H9 (cell line): ENCODE measurements at regions not wholly inside any gene's neighbourhood (a gene's known extent, or its start where the extent isn't known, plus 50 kb on each side); places are given as distances from the start of the nearest gene placed in this dataset.

ENCODE experiments used
- DNase-seq: peaks from one replicate; pipeline ENCODE4 v3.0.0-alpha.2; 2017
- H2AFZ ChIP-seq: one replicate; pipeline ENCODE4 v1.6.1; 2013; ENCODE audit warnings: mild to moderate bottlenecking, low read length, control low read depth, moderate library complexity
- H2AK5ac ChIP-seq: 2 replicates; pipeline ENCODE4 v1.6.1; 2013; ENCODE audit warnings: low read length, control low read depth, mixed read lengths; ENCODE audit not compliant: insufficient read length
- H2BK120ac ChIP-seq: one replicate; pipeline ENCODE4 v1.6.1; 2013; ENCODE audit warnings: low read depth, mild to moderate bottlenecking, low read length, control low read depth, inconsistent platforms; ENCODE audit not compliant: poor library complexity, severe bottlenecking
- H2BK12ac ChIP-seq: 2 replicates; pipeline ENCODE4 v1.6.1; 2013; ENCODE audit warnings: low read length, control low read depth, mixed read lengths, low read depth; ENCODE audit not compliant: insufficient read length
- H2BK15ac ChIP-seq: 2 replicates; pipeline ENCODE4 v1.6.1; 2013; ENCODE audit warnings: low read depth, low read length, control low read depth
- H2BK20ac ChIP-seq: one replicate; pipeline ENCODE4 v1.6.1; 2013; ENCODE audit warnings: low read depth, mild to moderate bottlenecking, low read length, control low read depth, inconsistent platforms; ENCODE audit not compliant: poor library complexity, severe bottlenecking
- H2BK5ac ChIP-seq: 2 replicates; pipeline ENCODE4 v1.6.1; 2013; ENCODE audit warnings: low read length, control low read depth, mixed read lengths; ENCODE audit not compliant: insufficient read length
- H3K14ac ChIP-seq: 2 replicates; pipeline ENCODE4 v1.6.1; 2013; ENCODE audit warnings: low read length, control low read depth; ENCODE audit not compliant: insufficient read depth
- H3K18ac ChIP-seq: 2 replicates; pipeline ENCODE4 v1.6.1; 2013; ENCODE audit warnings: low read depth, mild to moderate bottlenecking, mixed read lengths, low read length, control low read depth; ENCODE audit not compliant: insufficient read length
- H3K23ac ChIP-seq: 2 replicates; pipeline ENCODE4 v1.6.1; 2013; ENCODE audit warnings: low read length, control low read depth, mixed read lengths, low read depth; ENCODE audit not compliant: insufficient read length
- H3K23me2 ChIP-seq: 2 replicates; pipeline ENCODE4 v1.6.1; 2013; ENCODE audit warnings: low read depth, mild to moderate bottlenecking, mixed read lengths, low read length, control low read depth; ENCODE audit not compliant: insufficient read length, poor library complexity, severe bottlenecking
- H3K27ac ChIP-seq: 2 replicates; pipeline ENCODE4 v1.5.1; 2013; ENCODE audit warnings: low read length, control low read depth, mixed read lengths, low read depth; ENCODE audit not compliant: insufficient read length
- H3K27me3 ChIP-seq: 2 replicates; pipeline ENCODE4 v1.6.1; 2013; ENCODE audit warnings: low read length, control low read depth, inconsistent platforms; ENCODE audit not compliant: insufficient read depth
- H3K4ac ChIP-seq: 2 replicates; pipeline ENCODE4 v1.6.1; 2013; ENCODE audit warnings: low read depth, mild to moderate bottlenecking, control low read depth, inconsistent platforms, low read length, moderate library complexity
- H3K4me1 ChIP-seq: 2 replicates; pipeline ENCODE4 v1.6.1; 2013; ENCODE audit warnings: low read length, control low read depth, inconsistent platforms; ENCODE audit not compliant: insufficient read depth
- H3K4me2 ChIP-seq: 2 replicates; pipeline ENCODE4 v1.6.1; 2013; ENCODE audit warnings: low read length, control low read depth, mixed read lengths; ENCODE audit not compliant: insufficient read length, insufficient read depth
- H3K56ac ChIP-seq: 2 replicates; pipeline ENCODE4 v1.6.1; 2013; ENCODE audit warnings: low read depth, mild to moderate bottlenecking, mixed read lengths, low read length, control low read depth; ENCODE audit not compliant: insufficient read length
- H3K79me1 ChIP-seq: 2 replicates; pipeline ENCODE4 v1.6.1; 2013; ENCODE audit warnings: low read depth, mild to moderate bottlenecking, moderate library complexity, low read length, control low read depth, inconsistent platforms; ENCODE audit not compliant: insufficient read depth, poor library complexity, severe bottlenecking
- H3K79me2 ChIP-seq: 2 replicates; pipeline ENCODE4 v1.6.1; 2013; ENCODE audit warnings: low read length, control low read depth, inconsistent platforms; ENCODE audit not compliant: insufficient read depth
- H3K9ac ChIP-seq: 2 replicates; pipeline ENCODE4 v1.6.1; 2013; ENCODE audit warnings: low read length, control low read depth, mixed read lengths; ENCODE audit not compliant: insufficient read length; ENCODE audit errors: extremely low read depth
- H3K9me3 ChIP-seq: one replicate; pipeline ENCODE4 v1.6.1; 2013; ENCODE audit warnings: low read depth, low read length, inconsistent platforms; ENCODE audit not compliant: control insufficient read depth
- H3T11ph ChIP-seq: one replicate; pipeline ENCODE4 v1.6.1; 2013; ENCODE audit warnings: mild to moderate bottlenecking, low read length, control low read depth, inconsistent platforms
- H4K20me1 ChIP-seq: one replicate; pipeline ENCODE4 v1.6.1; 2013; ENCODE audit not compliant: control insufficient read depth, insufficient read length, insufficient read depth
- H4K5ac ChIP-seq: 2 replicates; pipeline ENCODE4 v1.6.1; 2013; ENCODE audit warnings: low read depth, mild to moderate bottlenecking, mixed read lengths, low read length, control low read depth; ENCODE audit not compliant: insufficient read length
- H4K8ac ChIP-seq: replicated peaks from 2 replicates; pipeline ENCODE4 v1.6.1; 2013; ENCODE audit warnings: low read length, control low read depth, mixed read lengths, low read depth; ENCODE audit not compliant: insufficient read length
- H4K91ac ChIP-seq: 2 replicates; pipeline ENCODE4 v1.6.1; 2013; ENCODE audit warnings: low read depth, mild to moderate bottlenecking, moderate library complexity, mixed read lengths, low read length, control low read depth; ENCODE audit not compliant: insufficient read length
- H3K27ac Mint-ChIP-seq, 3 experiments: 2 replicates in 2 of 3; 3 replicates in 1 of 3; pipeline ENCODE4 v1.8.0; 2020 to 2021; ENCODE audit warnings: mixed read lengths in 3 of 3, mild to moderate bottlenecking in 1 of 3, moderate library complexity in 1 of 3
- H3K27me3 Mint-ChIP-seq: 2 replicates; pipeline ENCODE4 v1.8.0; 2021; ENCODE audit warnings: low read depth, mild to moderate bottlenecking, moderate library complexity, mixed read lengths
- H3K36me3 Mint-ChIP-seq, 3 experiments: 2 replicates in 2 of 3; 3 replicates in 1 of 3; pipeline ENCODE4 v1.8.0; 2020 to 2021; ENCODE audit warnings: low read depth in 3 of 3, mixed read lengths in 3 of 3; ENCODE audit not compliant: insufficient read depth in 1 of 3
- H3K4me1 Mint-ChIP-seq, 2 experiments: 2 replicates each; pipeline ENCODE4 v1.8.0; 2020; ENCODE audit warnings: mixed read lengths in 2 of 2
- H3K4me3 Mint-ChIP-seq, 2 experiments: 2 replicates in 1 of 2; 3 replicates in 1 of 2; pipeline ENCODE4 v1.8.0; 2020 to 2021; ENCODE audit warnings: mild to moderate bottlenecking in 2 of 2, mixed read lengths in 2 of 2, moderate library complexity in 1 of 2
- H3K9me3 Mint-ChIP-seq, 2 experiments: 2 replicates in 1 of 2; 3 replicates in 1 of 2; pipeline ENCODE4 v1.8.0; 2020; ENCODE audit warnings: mild to moderate bottlenecking in 2 of 2, mixed read lengths in 2 of 2, moderate library complexity in 1 of 2
- TF ChIP-seq, protein P1 (sequence below): fragments of 200-600 bp; sonication (generic); conservative IDR thresholded peaks from 3 replicates; pipeline ENCODE4 v1.8.0; 2021; ENCODE audit warnings: antibody characterized with exemption, mild to moderate bottlenecking

- Mint-ChIP-seq H3K36me3 (peaks cover 9 to 16% (median 14%) of the 10 kb centered on the region in 3 experiments), H3K27ac (no peak overlapping the region), H3K9me3 (peaks cover 13% of the 10 kb centered on the region in 2 experiments), H3K27me3 (no peaks in the 10 kb centered on the region), H3K4me1 (peaks cover 15% of the 10 kb centered on the region in 2 experiments), H3K4me3 (no peak overlapping the region)
- Histone ChIP-seq H4K5ac (no peak overlapping the region), H3K27ac (no peak overlapping the region), H4K20me1 (no peaks in the 10 kb centered on the region), H3K9ac (no peak overlapping the region), H3K79me2 (no peaks in the 10 kb centered on the region), H2BK20ac (no peak overlapping the region), H3K23ac (no peak overlapping the region), H3K4ac (no peak overlapping the region), H3K14ac (no peak overlapping the region), H3K27me3 (no peaks in the 10 kb centered on the region), H2BK120ac (no peak overlapping the region), H4K91ac (no peak overlapping the region), H3K79me1 (no peaks in the 10 kb centered on the region), H2BK5ac (no peak overlapping the region), H3K23me2 (no peaks in the 10 kb centered on the region), H3T11ph (no peak overlapping the region), H2BK12ac (no peak overlapping the region), H3K4me2 (no peak overlapping the region), H2BK15ac (no peak overlapping the region), H3K18ac (no peak overlapping the region), H4K8ac (no peak overlapping the region), H2AK5ac (no peak overlapping the region), H2AFZ (no peak overlapping the region), H3K4me1 (peaks cover 3% of the 10 kb centered on the region; the same call in 1 of the 2 replicates), H3K9me3 (no peaks in the 10 kb centered on the region), H3K56ac (no peak overlapping the region)
- TF ChIP-seq, protein P1, sequence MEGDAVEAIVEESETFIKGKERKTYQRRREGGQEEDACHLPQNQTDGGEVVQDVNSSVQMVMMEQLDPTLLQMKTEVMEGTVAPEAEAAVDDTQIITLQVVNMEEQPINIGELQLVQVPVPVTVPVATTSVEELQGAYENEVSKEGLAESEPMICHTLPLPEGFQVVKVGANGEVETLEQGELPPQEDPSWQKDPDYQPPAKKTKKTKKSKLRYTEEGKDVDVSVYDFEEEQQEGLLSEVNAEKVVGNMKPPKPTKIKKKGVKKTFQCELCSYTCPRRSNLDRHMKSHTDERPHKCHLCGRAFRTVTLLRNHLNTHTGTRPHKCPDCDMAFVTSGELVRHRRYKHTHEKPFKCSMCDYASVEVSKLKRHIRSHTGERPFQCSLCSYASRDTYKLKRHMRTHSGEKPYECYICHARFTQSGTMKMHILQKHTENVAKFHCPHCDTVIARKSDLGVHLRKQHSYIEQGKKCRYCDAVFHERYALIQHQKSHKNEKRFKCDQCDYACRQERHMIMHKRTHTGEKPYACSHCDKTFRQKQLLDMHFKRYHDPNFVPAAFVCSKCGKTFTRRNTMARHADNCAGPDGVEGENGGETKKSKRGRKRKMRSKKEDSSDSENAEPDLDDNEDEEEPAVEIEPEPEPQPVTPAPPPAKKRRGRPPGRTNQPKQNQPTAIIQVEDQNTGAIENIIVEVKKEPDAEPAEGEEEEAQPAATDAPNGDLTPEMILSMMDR = no peak
- DNase-seq = no peak
Observed at GRCh38 chr2:35731674-35732073, 623.9 kb upstream of the CRIM1 start.
